CD4-positive, alpha-beta T cell treated with Interleukin-1 beta for 1 hour (primary cell): ENCODE measurements at regions not wholly inside any gene's neighbourhood (a gene's known extent, or its start where the extent isn't known, plus 50 kb on each side); places are given as distances from the start of the nearest gene placed in this dataset.

ENCODE experiments used
- DNase-seq, 2 donors: peaks; one replicate each; pipeline ENCODE4 v3.0.0-alpha.2; 2020 to 2022

GRCh38 chr2:12978066-12978835 lies 261.5 kb downstream of the TRIB2 start:
- DNase-seq: no peak

GRCh38 chr2:12979066-12979465 lies 262.3 kb downstream of the TRIB2 start:
- DNase-seq: no peak

GRCh38 chr2:12980817-12981216 lies 264.1 kb downstream of the TRIB2 start:
- no peak for DNase-seq

- no peak for DNase-seq
Measured at GRCh38 chr2:12982149-12982584, 265.4 kb downstream of the TRIB2 start.

GRCh38 chr2:12987246-12987645 lies 270.5 kb downstream of the TRIB2 start:
- no peak for DNase-seq

- DNase-seq: no peak
Measured at GRCh38 chr2:12988279-12988678, 271.5 kb downstream of the TRIB2 start.

- DNase-seq: no peak
Measured at GRCh38 chr2:12990523-12990922, 273.8 kb downstream of the TRIB2 start.

- no peak for DNase-seq
Measured at GRCh38 chr2:12998685-12999084, 281.9 kb downstream of the TRIB2 start.

GRCh38 chr2:13000664-13001363 lies 284.1 kb downstream of the TRIB2 start:
- DNase-seq: no peak

- no peak for DNase-seq
Measured at GRCh38 chr2:13001408-13001807, 284.7 kb downstream of the TRIB2 start.

GRCh38 chr2:13002536-13003331 lies 286.0 kb downstream of the TRIB2 start:
- no peak for DNase-seq

- no peak for DNase-seq
Measured at GRCh38 chr2:13003500-13003899, 286.8 kb downstream of the TRIB2 start.

- no peak for DNase-seq
Measured at GRCh38 chr2:13005048-13005447, 288.3 kb downstream of the TRIB2 start.

- DNase-seq: no peak
Measured at GRCh38 chr2:13005761-13006335, 289.1 kb downstream of the TRIB2 start.

GRCh38 chr2:13006426-13006825 lies 289.7 kb downstream of the TRIB2 start:
- no peak for DNase-seq

- DNase-seq: peak; percentile 53 to 75
Measured at GRCh38 chr2:13006829-13007717, 290.3 kb downstream of the TRIB2 start.

- DNase-seq: no peak
Measured at GRCh38 chr2:13009027-13009642, 292.4 kb downstream of the TRIB2 start.

- no peak for DNase-seq
Measured at GRCh38 chr2:13010283-13010682, 293.5 kb downstream of the TRIB2 start.

GRCh38 chr2:13014783-13015182 lies 298.0 kb downstream of the TRIB2 start:
- no peak for DNase-seq

GRCh38 chr2:13015532-13016320 lies 299.0 kb downstream of the TRIB2 start:
- no peak for DNase-seq

GRCh38 chr2:13018490-13018889 lies 301.8 kb downstream of the TRIB2 start:
- DNase-seq: no peak
